ENCODE measurements at regions not wholly inside any gene's neighbourhood (a gene's known extent, or its start where the extent isn't known, plus 50 kb on each side); places are given as distances from the start of the nearest gene placed in this dataset.

- Histone ChIP-seq H2AFZ (ENCODE audit: low read length) (no peak overlapping the region), H3K36me3 (ENCODE audit: insufficient read depth, low read length) (no peaks in the 10 kb centered on the region), H3K4me1 (ENCODE audit: insufficient read depth, low read length, severe bottlenecking) (no peaks in the 10 kb centered on the region), H3K9ac (ENCODE audit: low read length) (no peak overlapping the region), H3K9me3 (ENCODE audit: low read length) (no peaks in the 10 kb centered on the region), H3K79me2 (ENCODE audit: insufficient read depth, low read length) (no peaks in the 10 kb centered on the region), H3K4me2 (ENCODE audit: low read length) (no peak overlapping the region), H3K9me2 (ENCODE audit: low read depth, low read length) (no peaks in the 10 kb centered on the region), H3K4me3 (ENCODE audit: low read depth, low read length, poor library complexity, severe bottlenecking) (no peak overlapping the region), H3K27me3 (ENCODE audit: insufficient read depth, low read length) (no peaks in the 10 kb centered on the region), H4K20me1 (ENCODE audit: insufficient read depth, low read length) (no peaks in the 10 kb centered on the region), H3F3A (ENCODE audit: insufficient read depth, low read length) (no peaks in the 10 kb centered on the region), H3K27ac (ENCODE audit: low read depth, low read length, poor library complexity, severe bottlenecking) (no peak overlapping the region)
- TF ChIP-seq EZH2 (IDR thresholded peaks at IDR 0.05; ENCODE audit: borderline replicate concordance, low read length) = no peak
- TF ChIP-seq CTCF (IDR thresholded peaks at IDR 0.05; ENCODE audit: low read length) = no peak
Observed at GRCh38 chr2:81576713-81577112, 1272.2 kb upstream of the LRRTM1 start.

- Histone ChIP-seq H2AFZ (ENCODE audit: low read length) (no peak overlapping the region), H3K9ac (ENCODE audit: low read length) (no peak overlapping the region), H3K4me3 (ENCODE audit: low read depth, low read length, poor library complexity, severe bottlenecking) (no peak overlapping the region), H3K4me2 (ENCODE audit: low read length) (no peak overlapping the region), H3K36me3 (ENCODE audit: insufficient read depth, low read length) (no peaks in the 10 kb centered on the region), H3K27ac (ENCODE audit: low read depth, low read length, poor library complexity, severe bottlenecking) (no peak overlapping the region), H3K79me2 (ENCODE audit: insufficient read depth, low read length) (no peaks in the 10 kb centered on the region), H3K4me1 (ENCODE audit: insufficient read depth, low read length, severe bottlenecking) (no peaks in the 10 kb centered on the region), H3F3A (ENCODE audit: insufficient read depth, low read length) (no peaks in the 10 kb centered on the region), H3K9me3 (ENCODE audit: low read length) (no peaks in the 10 kb centered on the region), H3K9me2 (ENCODE audit: low read depth, low read length) (no peaks in the 10 kb centered on the region), H4K20me1 (ENCODE audit: insufficient read depth, low read length) (no peaks in the 10 kb centered on the region), H3K27me3 (ENCODE audit: insufficient read depth, low read length) (no peaks in the 10 kb centered on the region)
- TF ChIP-seq EZH2 (IDR thresholded peaks at IDR 0.05; ENCODE audit: borderline replicate concordance, low read length) (no peak), CTCF (IDR thresholded peaks at IDR 0.05; ENCODE audit: low read length) (no peak)
Observed at GRCh38 chr2:81551040-81551634, 1246.6 kb upstream of the LRRTM1 start.

- H3K4me3 ChIP-seq (ENCODE audit: low read depth, low read length, poor library complexity, severe bottlenecking) = no peak overlapping the region
- no peak overlapping the region for H2AFZ ChIP-seq (ENCODE audit: low read length)
- H3K9me3 ChIP-seq (ENCODE audit: low read length) = no peaks in the 10 kb centered on the region
- no peaks in the 10 kb centered on the region for H3K4me1 ChIP-seq (ENCODE audit: insufficient read depth, low read length, severe bottlenecking)
- H3K9ac ChIP-seq (ENCODE audit: low read length) = no peak overlapping the region
- H3K4me2 ChIP-seq (ENCODE audit: low read length) = no peak overlapping the region
- TF ChIP-seq EZH2 (IDR thresholded peaks at IDR 0.05; ENCODE audit: borderline replicate concordance, low read length) (no peak), CTCF (IDR thresholded peaks at IDR 0.05; ENCODE audit: low read length) (no peak)
- no peaks in the 10 kb centered on the region for H3K27me3 ChIP-seq (ENCODE audit: insufficient read depth, low read length)
- no peaks in the 10 kb centered on the region for H3K36me3 ChIP-seq (ENCODE audit: insufficient read depth, low read length)
- no peaks in the 10 kb centered on the region for H3K9me2 ChIP-seq (ENCODE audit: low read depth, low read length)
- H3K27ac ChIP-seq (ENCODE audit: low read depth, low read length, poor library complexity, severe bottlenecking) = no peak overlapping the region
- H4K20me1 ChIP-seq (ENCODE audit: insufficient read depth, low read length) = no peaks in the 10 kb centered on the region
- no peaks in the 10 kb centered on the region for H3K79me2 ChIP-seq (ENCODE audit: insufficient read depth, low read length)
- no peaks in the 10 kb centered on the region for H3F3A ChIP-seq (ENCODE audit: insufficient read depth, low read length)
Observed at GRCh38 chr2:81550277-81550676, 1245.7 kb upstream of the LRRTM1 start.
